ENCODE measurements at regions not wholly inside any gene's neighbourhood (a gene's known extent, or its start where the extent isn't known, plus 50 kb on each side); places are given as distances from the start of the nearest gene placed in this dataset.

DNA sequence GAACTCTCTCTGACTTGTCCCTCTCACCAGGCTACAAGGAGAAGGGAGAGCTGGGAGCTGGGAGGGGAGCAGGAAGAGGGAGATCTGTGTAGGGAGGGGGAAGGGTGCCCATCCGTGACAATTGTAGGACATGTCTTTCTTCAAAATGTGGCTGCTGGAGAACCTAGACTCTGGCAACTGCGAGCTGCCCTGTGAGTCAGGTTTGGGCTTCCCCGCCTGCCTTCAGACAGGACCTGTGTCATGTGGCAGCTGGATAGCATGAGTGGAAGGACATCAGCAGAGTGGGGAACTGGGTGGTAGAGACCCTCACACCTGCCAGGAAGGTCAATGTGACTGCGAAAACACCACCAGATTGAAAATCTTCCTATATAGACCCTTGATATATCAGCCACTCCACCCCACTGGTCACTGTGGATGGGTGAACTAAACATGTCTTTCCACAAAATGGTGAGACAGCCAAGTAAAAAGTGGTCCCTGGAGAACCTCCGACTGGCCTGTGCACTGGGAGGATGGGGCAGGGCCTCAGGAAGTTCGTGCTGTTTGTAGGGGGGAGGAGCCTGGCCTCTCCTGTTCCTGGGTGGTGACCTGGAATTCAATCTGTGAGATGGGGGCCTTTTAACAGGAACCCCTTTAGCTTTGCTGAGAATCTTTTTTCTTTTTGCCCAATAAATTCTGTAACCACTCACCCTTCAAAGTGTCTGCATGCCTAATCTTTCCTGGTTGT, 62.2 kb upstream of the CAPRIN2 start:
- no peaks in the 10 kb centered on the region for H3K27me3 ChIP-seq
- no peak overlapping the region for H3K27ac ChIP-seq
- H3K36me3 ChIP-seq = no peaks in the 10 kb centered on the region
- no peaks in the 10 kb centered on the region for H3K9me3 ChIP-seq
- intact Hi-C loops (cut with DNase I) = no loop called here
- no peak overlapping the region for H3K4me3 ChIP-seq
- TF ChIP-seq, protein P1, sequence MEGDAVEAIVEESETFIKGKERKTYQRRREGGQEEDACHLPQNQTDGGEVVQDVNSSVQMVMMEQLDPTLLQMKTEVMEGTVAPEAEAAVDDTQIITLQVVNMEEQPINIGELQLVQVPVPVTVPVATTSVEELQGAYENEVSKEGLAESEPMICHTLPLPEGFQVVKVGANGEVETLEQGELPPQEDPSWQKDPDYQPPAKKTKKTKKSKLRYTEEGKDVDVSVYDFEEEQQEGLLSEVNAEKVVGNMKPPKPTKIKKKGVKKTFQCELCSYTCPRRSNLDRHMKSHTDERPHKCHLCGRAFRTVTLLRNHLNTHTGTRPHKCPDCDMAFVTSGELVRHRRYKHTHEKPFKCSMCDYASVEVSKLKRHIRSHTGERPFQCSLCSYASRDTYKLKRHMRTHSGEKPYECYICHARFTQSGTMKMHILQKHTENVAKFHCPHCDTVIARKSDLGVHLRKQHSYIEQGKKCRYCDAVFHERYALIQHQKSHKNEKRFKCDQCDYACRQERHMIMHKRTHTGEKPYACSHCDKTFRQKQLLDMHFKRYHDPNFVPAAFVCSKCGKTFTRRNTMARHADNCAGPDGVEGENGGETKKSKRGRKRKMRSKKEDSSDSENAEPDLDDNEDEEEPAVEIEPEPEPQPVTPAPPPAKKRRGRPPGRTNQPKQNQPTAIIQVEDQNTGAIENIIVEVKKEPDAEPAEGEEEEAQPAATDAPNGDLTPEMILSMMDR (IDR thresholded peaks at IDR 0.05) = no peak
- ATAC-seq = no peak
- DNase-seq = no peak
- peaks cover 4% of the 10 kb centered on the region for H3K4me1 ChIP-seq

DNA sequence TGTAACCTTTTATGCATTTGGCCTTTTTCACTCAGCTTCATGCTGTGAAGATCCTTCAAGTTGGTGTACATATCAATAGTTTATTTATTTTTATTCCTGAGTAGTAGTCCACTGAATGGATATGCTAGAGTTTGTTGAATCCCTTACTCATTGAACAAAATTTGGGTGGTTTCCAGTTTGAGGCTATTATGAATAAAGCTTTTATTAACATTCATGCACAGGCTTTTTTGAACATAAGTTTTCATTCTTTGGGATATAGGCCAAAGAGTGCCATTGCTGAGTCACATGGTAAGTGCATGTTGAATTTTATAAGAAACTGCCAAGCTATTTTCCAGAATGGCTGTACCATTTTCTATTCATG, 59.5 kb upstream of the CAPRIN2 start:
- ATAC-seq (no peak), DNase-seq (no peak)
- Histone ChIP-seq H3K4me3 (no peak overlapping the region), H3K27me3 (no peaks in the 10 kb centered on the region), H3K27ac (no peak overlapping the region), H3K36me3 (no peaks in the 10 kb centered on the region), H3K4me1 (no peaks in the 10 kb centered on the region), H3K9me3 (no peaks in the 10 kb centered on the region)
- intact Hi-C loops (cut with DNase I) = no loop called here
- TF ChIP-seq, protein P1 (IDR thresholded peaks at IDR 0.05) = no peak

DNA sequence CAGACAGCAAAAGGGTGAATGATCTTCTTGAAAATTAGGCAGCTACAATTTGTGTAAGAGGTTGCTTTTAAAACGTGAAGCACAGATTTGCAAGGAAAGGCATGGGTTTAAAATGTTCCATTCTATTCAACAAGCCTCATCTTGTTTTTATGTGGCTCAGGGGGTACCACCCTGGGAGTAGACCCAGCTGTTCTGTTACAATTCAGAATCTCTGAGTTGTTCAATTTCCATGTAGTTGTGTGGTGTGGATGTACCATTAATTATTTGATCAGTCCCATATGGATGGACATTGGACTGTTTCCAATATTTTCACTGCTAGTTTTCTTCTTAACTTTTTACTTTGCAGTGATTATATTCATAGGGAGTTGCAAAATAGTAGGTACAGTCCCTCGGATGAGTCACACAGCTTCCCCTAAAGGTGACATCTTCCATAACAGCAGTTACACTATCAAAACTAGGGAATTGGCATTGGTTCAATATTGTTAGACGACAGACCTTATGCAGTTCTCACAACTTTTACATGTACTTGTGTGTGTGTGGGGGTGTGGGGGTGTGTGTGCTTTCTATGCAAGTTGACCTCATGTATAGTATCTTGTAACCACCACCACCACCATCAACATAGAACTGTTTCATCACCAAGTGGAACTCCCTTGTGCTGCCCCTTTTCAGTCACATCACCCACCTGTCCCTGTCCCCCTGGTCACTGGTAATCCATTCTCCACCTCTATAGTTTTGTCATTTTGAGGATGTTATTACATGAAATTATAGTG, 59.0 kb upstream of the CAPRIN2 start:
- TF ChIP-seq, protein P1 (IDR thresholded peaks at IDR 0.05) = no peak
- no peaks in the 10 kb centered on the region for H3K4me1 ChIP-seq
- intact Hi-C loops (cut with DNase I) = no loop called here
- H3K27ac ChIP-seq = no peak overlapping the region
- no peaks in the 10 kb centered on the region for H3K27me3 ChIP-seq
- H3K9me3 ChIP-seq = no peaks in the 10 kb centered on the region
- ATAC-seq (no peak), DNase-seq (no peak)
- H3K36me3 ChIP-seq = no peaks in the 10 kb centered on the region
- H3K4me3 ChIP-seq = no peak overlapping the region

DNA sequence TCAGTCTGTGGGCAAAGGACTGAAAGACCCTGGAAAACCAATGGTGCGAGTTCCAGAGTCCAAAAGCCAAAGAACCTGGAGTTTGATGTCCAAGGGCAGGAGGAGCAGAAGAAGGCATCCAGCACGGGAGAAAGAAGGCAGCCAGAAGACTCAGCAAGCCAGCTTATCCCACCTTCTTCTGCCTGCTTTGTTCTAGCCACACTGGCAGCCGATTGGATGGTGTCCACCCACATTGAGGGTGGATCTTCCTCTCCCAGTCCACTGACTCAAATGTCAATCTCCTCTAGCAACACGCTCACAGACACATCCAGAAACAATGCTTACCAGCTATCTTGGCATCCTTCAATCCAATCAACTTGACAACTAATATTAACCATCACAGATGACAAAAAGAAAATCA, 57.2 kb upstream of the CAPRIN2 start:
- H3K9me3 ChIP-seq = no peaks in the 10 kb centered on the region
- intact Hi-C loops (cut with DNase I) = no loop called here
- no peaks in the 10 kb centered on the region for H3K4me1 ChIP-seq
- DNase-seq = no peak
- H3K36me3 ChIP-seq = no peaks in the 10 kb centered on the region
- TF ChIP-seq, protein P1 (IDR thresholded peaks at IDR 0.05) = no peak
- H3K27me3 ChIP-seq = no peaks in the 10 kb centered on the region
- ATAC-seq = no peak
- no peak overlapping the region for H3K27ac ChIP-seq
- no peak overlapping the region for H3K4me3 ChIP-seq

DNA sequence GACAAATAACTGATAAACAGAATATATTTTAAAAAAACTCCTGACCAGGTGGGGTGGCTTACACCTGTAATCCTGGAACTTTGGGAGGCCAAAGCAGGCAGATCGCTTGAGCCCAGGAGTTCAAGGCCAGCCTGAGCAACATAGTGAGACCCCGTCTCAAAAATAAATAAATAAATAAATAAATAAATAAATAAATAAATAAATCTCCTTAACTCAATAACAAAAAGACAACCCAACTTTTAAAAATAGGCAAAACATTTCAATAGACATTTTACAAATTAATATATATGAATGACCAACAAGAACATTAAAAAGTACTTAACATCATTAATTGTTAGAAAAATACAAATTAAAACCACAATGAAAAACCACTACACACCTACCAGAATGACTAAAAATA, 56.2 kb upstream of the CAPRIN2 start:
- H3K4me1 ChIP-seq = no peaks in the 10 kb centered on the region
- no peaks in the 10 kb centered on the region for H3K9me3 ChIP-seq
- no peak overlapping the region for H3K27ac ChIP-seq
- no peaks in the 10 kb centered on the region for H3K27me3 ChIP-seq
- H3K36me3 ChIP-seq = no peaks in the 10 kb centered on the region
- TF ChIP-seq, protein P1 (IDR thresholded peaks at IDR 0.05) = no peak
- no peak overlapping the region for H3K4me3 ChIP-seq
- no peak for ATAC-seq
- intact Hi-C loops (cut with DNase I) = no loop called here
- DNase-seq = no peak

Measured in upper lobe of right lung (tissue), 1 donor.